Ectodermal cell (in vitro differentiated cells): ENCODE measurements at regions not wholly inside any gene's neighbourhood (a gene's known extent, or its start where the extent isn't known, plus 50 kb on each side); places are given as distances from the start of the nearest gene placed in this dataset.

Experiments used
- H3K27ac ChIP-seq: 2 replicates; pipeline ENCODE4 v1.7.0; 2013; ENCODE audit warnings: mild to moderate bottlenecking, low read depth, low read length; ENCODE audit not compliant: insufficient read depth, poor library complexity, severe bottlenecking
- H3K27me3 ChIP-seq: 2 replicates; pipeline ENCODE4 v1.7.0; 2013; ENCODE audit warnings: mild to moderate bottlenecking, low read length; ENCODE audit not compliant: insufficient read depth, control insufficient read depth, poor library complexity, severe bottlenecking
- H3K36me3 ChIP-seq: one replicate; pipeline ENCODE4 v1.7.0; 2013; ENCODE audit warnings: low read length; ENCODE audit not compliant: control insufficient read depth, insufficient read depth
- H3K4me1 ChIP-seq: one replicate; pipeline ENCODE4 v1.7.0; 2013; ENCODE audit warnings: low read length; ENCODE audit not compliant: control insufficient read depth, insufficient read depth
- H3K4me3 ChIP-seq: 2 replicates; pipeline ENCODE4 v1.7.0; 2013; ENCODE audit warnings: low read depth, low read length, control low read depth; ENCODE audit not compliant: insufficient read depth
- H3K9me3 ChIP-seq: 2 replicates; pipeline ENCODE4 v1.7.0; 2013; ENCODE audit warnings: mild to moderate bottlenecking, low read length, moderate library complexity; ENCODE audit not compliant: control insufficient read depth
- WGBS, 2 experiments: methylation state at CpG; one replicate each; pipeline ENCODE4 v1.1.7; 2013; ENCODE audit warnings: missing lambda C conversion rate in 2 of 2; 5-methylcytosine and 5-hydroxymethylcytosine counted together

GRCh38 chr4:153062652-153063168 is 126.6 kb downstream of the FHDC1 start:
- H3K9me3 ChIP-seq, result no peaks in the 10 kb centered on the region
- WGBS, 2 experiments, result 89 to 96% methylated on average over 3 of the region's 3 CpGs
- peaks cover 6% of the 10 kb centered on the region for H3K4me1 ChIP-seq
- no peak overlapping the region for H3K27ac ChIP-seq
- no peaks in the 10 kb centered on the region for H3K27me3 ChIP-seq
- H3K36me3 ChIP-seq, result no peaks in the 10 kb centered on the region
- H3K4me3 ChIP-seq, result no peak overlapping the region

GRCh38 chr4:153063490-153063889 is 127.4 kb downstream of the FHDC1 start:
- Histone ChIP-seq H3K9me3 (no peaks in the 10 kb centered on the region), H3K36me3 (no peaks in the 10 kb centered on the region), H3K27ac (no peak overlapping the region), H3K4me3 (no peak overlapping the region), H3K27me3 (no peaks in the 10 kb centered on the region), H3K4me1 (peaks cover 6% of the 10 kb centered on the region)
- 92 to 93% methylated on average over 4 of the region's 4 CpGs for WGBS, 2 experiments

DNA sequence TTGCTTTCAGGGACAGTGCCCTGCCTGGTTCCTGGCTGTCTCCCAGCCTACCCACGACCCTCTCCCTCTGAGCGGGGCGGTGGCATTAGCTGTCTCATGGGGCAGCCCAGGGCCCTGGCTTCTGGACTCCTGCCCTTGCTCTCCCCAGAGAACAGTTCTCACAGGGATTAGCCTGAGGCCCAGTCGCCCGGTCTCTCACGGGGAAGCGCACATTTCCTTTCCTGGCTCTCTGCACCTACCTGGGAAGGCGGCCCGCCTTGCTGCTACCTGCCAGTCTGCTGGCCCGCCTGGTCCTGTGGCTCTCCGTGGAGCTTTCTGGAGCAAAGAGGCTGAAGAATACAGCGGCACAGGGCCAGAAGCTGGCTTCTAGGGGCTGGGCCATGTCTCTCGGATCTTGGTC is 128.4 kb downstream of the FHDC1 start:
- H3K27me3 ChIP-seq, result no peaks in the 10 kb centered on the region
- WGBS, 2 experiments, result 77 to 83% methylated on average over 13 of the region's 13 CpGs
- no peaks in the 10 kb centered on the region for H3K36me3 ChIP-seq
- H3K4me3 ChIP-seq, result no peak overlapping the region
- H3K27ac ChIP-seq, result no peak overlapping the region
- no peaks in the 10 kb centered on the region for H3K9me3 ChIP-seq
- peaks cover 6% of the 10 kb centered on the region for H3K4me1 ChIP-seq

DNA sequence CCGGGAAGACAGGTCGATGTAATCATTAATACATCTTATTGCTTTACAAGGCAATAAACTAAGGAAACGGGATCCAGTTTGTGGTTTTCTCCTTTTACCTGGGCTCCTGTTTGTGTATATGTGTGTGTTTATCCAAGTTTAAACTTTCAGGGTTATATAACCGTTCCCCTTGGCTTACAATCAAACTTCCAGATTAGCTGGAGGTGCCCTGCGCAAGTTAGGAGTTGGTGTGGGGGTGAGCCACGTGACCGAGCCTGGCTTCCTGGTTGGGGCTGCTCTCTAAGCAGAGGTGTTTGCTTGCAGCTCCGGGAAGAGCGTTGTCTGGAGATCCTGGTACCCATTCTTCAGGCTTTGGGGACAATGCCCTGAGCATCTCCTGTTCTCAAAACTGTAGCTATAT is 129.2 kb downstream of the FHDC1 start:
- Histone ChIP-seq H3K36me3 (no peaks in the 10 kb centered on the region), H3K4me1 (peaks cover 6% of the 10 kb centered on the region), H3K27me3 (no peaks in the 10 kb centered on the region), H3K4me3 (no peak overlapping the region), H3K27ac (no peak overlapping the region), H3K9me3 (no peaks in the 10 kb centered on the region)
- 84 to 86% methylated on average over 9 of the region's 9 CpGs for WGBS, 2 experiments

DNA sequence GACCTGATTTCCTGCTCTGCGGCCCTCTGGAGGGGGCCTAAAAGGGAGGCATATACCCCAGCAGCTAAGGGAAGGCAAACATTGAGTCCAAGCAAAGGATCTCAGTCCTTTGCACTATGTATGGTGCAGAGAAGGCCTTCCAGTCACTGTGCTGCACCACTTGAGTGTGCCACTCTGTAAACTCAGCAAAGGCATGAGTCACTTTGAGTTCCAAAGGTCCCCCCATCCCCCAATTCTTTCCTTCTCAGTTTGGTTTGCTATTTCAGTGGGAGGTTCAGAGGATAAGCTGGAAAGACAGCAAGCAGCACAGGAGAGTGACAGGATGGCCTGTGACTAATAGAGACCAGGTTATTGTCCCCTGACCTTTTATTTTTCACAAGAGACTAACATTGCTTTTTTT is 131.3 kb downstream of the FHDC1 start:
- no peaks in the 10 kb centered on the region for H3K9me3 ChIP-seq
- H3K4me1 ChIP-seq, result peaks cover 6% of the 10 kb centered on the region
- no peak overlapping the region for H3K27ac ChIP-seq
- no peaks in the 10 kb centered on the region for H3K27me3 ChIP-seq
- WGBS, 2 experiments, result 57 to 66% methylated on average over 1 of the region's 1 CpG
- H3K36me3 ChIP-seq, result no peaks in the 10 kb centered on the region
- H3K4me3 ChIP-seq, result no peak overlapping the region

GRCh38 chr4:153068751-153069150 is 132.6 kb downstream of the FHDC1 start:
- no peak overlapping the region for H3K4me3 ChIP-seq
- no peak overlapping the region for H3K27ac ChIP-seq
- H3K27me3 ChIP-seq, result no peaks in the 10 kb centered on the region
- H3K36me3 ChIP-seq, result no peaks in the 10 kb centered on the region
- peaks cover 6% of the 10 kb centered on the region for H3K4me1 ChIP-seq
- H3K9me3 ChIP-seq, result no peaks in the 10 kb centered on the region
- 91 to 96% methylated on average over 7 of the region's 7 CpGs for WGBS, 2 experiments

DNA sequence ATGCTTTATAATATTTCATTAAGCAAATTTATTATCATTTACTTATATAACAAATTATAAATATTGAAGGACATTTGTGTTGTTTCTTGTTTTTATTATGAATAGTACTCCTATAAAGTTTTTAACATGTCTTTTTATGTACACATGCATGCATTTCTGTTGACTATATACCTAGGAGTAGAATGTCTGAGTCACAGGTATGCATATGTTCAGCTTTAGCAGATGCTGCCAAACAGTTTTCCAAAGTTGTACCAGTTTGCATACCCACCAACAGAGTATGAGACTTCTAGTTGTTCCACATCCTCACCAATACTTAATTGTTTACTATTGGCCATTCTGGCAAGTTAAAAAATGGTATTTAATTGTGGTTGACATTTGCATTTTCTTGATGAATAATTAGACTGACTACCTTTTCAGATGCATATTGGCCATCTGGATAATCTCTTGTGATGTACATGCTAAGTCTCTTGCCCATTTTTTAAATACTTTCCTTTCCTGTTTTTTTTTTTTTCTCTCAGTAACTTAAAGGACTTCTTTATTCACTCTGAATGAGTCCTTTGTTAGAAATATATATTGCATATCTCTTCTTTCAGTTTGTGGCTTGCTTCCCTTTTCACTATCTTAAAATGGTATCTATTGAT is 132.2 kb upstream of the TRIM2 start:
- Histone ChIP-seq H3K27ac (no peak overlapping the region), H3K9me3 (no peaks in the 10 kb centered on the region), H3K36me3 (no peaks in the 10 kb centered on the region), H3K27me3 (no peaks in the 10 kb centered on the region), H3K4me1 (peaks cover 3% of the 10 kb centered on the region), H3K4me3 (no peak overlapping the region)

- Histone ChIP-seq H3K4me1 (peaks cover 3% of the 10 kb centered on the region), H3K36me3 (no peaks in the 10 kb centered on the region), H3K4me3 (no peak overlapping the region), H3K27me3 (no peaks in the 10 kb centered on the region), H3K9me3 (no peaks in the 10 kb centered on the region), H3K27ac (no peak overlapping the region)
Measured at GRCh38 chr4:153072661-153073060, 131.6 kb upstream of the TRIM2 start.

- 100% methylated on average over 1 of the region's 1 CpG; no CpG with 5 or more reads in 1 of the 2 experiments for WGBS, 2 experiments
- Histone ChIP-seq H3K9me3 (no peaks in the 10 kb centered on the region), H3K4me3 (no peak overlapping the region), H3K4me1 (peaks cover 3% of the 10 kb centered on the region), H3K27me3 (no peaks in the 10 kb centered on the region), H3K27ac (no peak overlapping the region), H3K36me3 (no peaks in the 10 kb centered on the region)
Measured at GRCh38 chr4:153074486-153074885, 129.8 kb upstream of the TRIM2 start.

- H3K4me3 ChIP-seq, result no peak overlapping the region
- H3K4me1 ChIP-seq, result peaks cover 3% of the 10 kb centered on the region
- no peaks in the 10 kb centered on the region for H3K9me3 ChIP-seq
- no peaks in the 10 kb centered on the region for H3K36me3 ChIP-seq
- no peaks in the 10 kb centered on the region for H3K27me3 ChIP-seq
- 91 to 92% methylated on average over 1 of the region's 2 CpGs for WGBS, 2 experiments
- H3K27ac ChIP-seq, result no peak overlapping the region
Measured at GRCh38 chr4:153074936-153075630, 129.2 kb upstream of the TRIM2 start.
